ENCODE measurements at regions not wholly inside any gene's neighbourhood (a gene's known extent, or its start where the extent isn't known, plus 50 kb on each side); places are given as distances from the start of the nearest gene placed in this dataset. TPM values are rescaled to one million over a fixed set of nuclear protein-coding genes. Genes with fewer than 3 reads are reported as not detected.
"Not testable (repeated sequence)": the region's sequence is repeated elsewhere in the genome, so short reads cannot be mapped to it uniquely, and the experiment has no call there.

GRCh38 chrX:96204928-96205327, 479.7 kb upstream of the DIAPH2 start:
- Histone ChIP-seq H3K27me3 (ENCODE audit: control insufficient read depth in 3 of 3, insufficient read depth in 3 of 3, low read length in 3 of 3) (no peaks in the 10 kb centered on the region), H3K4me1 (ENCODE audit: control insufficient read depth in 3 of 3, insufficient read depth in 3 of 3, low read length in 3 of 3) (no peaks in the 10 kb centered on the region), H3K27ac (ENCODE audit: low read depth, low read length) (no peak overlapping the region), H3K9me3 (ENCODE audit: control insufficient read depth in 3 of 3, low read length in 3 of 3) (no peaks in the 10 kb centered on the region), H3K9ac (ENCODE audit: low read depth in 1 of 3, low read length in 3 of 3) (no peak overlapping the region), H3K36me3 (ENCODE audit: control insufficient read depth in 3 of 3, insufficient read depth in 3 of 3, low read length in 3 of 3) (no peaks in the 10 kb centered on the region), H3K4me3 (ENCODE audit: low read length in 3 of 3) (no peak overlapping the region)

GRCh38 chrX:96211953-96212352, 472.7 kb upstream of the DIAPH2 start:
- Histone ChIP-seq H3K36me3 (ENCODE audit: control insufficient read depth in 3 of 3, insufficient read depth in 3 of 3, low read length in 3 of 3) (no peaks in the 10 kb centered on the region), H3K4me3 (ENCODE audit: low read length in 3 of 3) (no peak overlapping the region), H3K9me3 (ENCODE audit: control insufficient read depth in 3 of 3, low read length in 3 of 3) (no peaks in the 10 kb centered on the region), H3K27me3 (ENCODE audit: control insufficient read depth in 3 of 3, insufficient read depth in 3 of 3, low read length in 3 of 3) (no peaks in the 10 kb centered on the region), H3K27ac (ENCODE audit: low read depth, low read length) (no peak overlapping the region), H3K4me1 (ENCODE audit: control insufficient read depth in 3 of 3, insufficient read depth in 3 of 3, low read length in 3 of 3) (no peaks in the 10 kb centered on the region), H3K9ac (ENCODE audit: low read depth in 1 of 3, low read length in 3 of 3) (no peak overlapping the region)

- not testable (repeated sequence) for H3K9me3 ChIP-seq (ENCODE audit: control insufficient read depth in 3 of 3, low read length in 3 of 3); H3K36me3 ChIP-seq (ENCODE audit: control insufficient read depth in 3 of 3, insufficient read depth in 3 of 3, low read length in 3 of 3); H3K4me3 ChIP-seq (ENCODE audit: low read length in 3 of 3); H3K27me3 ChIP-seq (ENCODE audit: control insufficient read depth in 3 of 3, insufficient read depth in 3 of 3, low read length in 3 of 3); H3K27ac ChIP-seq (ENCODE audit: low read depth, low read length); H3K4me1 ChIP-seq (ENCODE audit: control insufficient read depth in 3 of 3, insufficient read depth in 3 of 3, low read length in 3 of 3); H3K9ac ChIP-seq (ENCODE audit: low read depth in 1 of 3, low read length in 3 of 3)
Observed at GRCh38 chrX:96214681-96215080, 470.0 kb upstream of the DIAPH2 start.

- H3K27ac ChIP-seq (ENCODE audit: low read depth, low read length): no peak overlapping the region
- H3K36me3 ChIP-seq (ENCODE audit: control insufficient read depth in 3 of 3, insufficient read depth in 3 of 3, low read length in 3 of 3): no peaks in the 10 kb centered on the region
- H3K9me3 ChIP-seq (ENCODE audit: control insufficient read depth in 3 of 3, low read length in 3 of 3): no peaks in the 10 kb centered on the region
- no peak overlapping the region for H3K9ac ChIP-seq (ENCODE audit: low read depth in 1 of 3, low read length in 3 of 3)
- H3K4me3 ChIP-seq (ENCODE audit: low read length in 3 of 3): no peak overlapping the region
- no peaks in the 10 kb centered on the region for H3K4me1 ChIP-seq (ENCODE audit: control insufficient read depth in 3 of 3, insufficient read depth in 3 of 3, low read length in 3 of 3)
- H3K27me3 ChIP-seq (ENCODE audit: control insufficient read depth in 3 of 3, insufficient read depth in 3 of 3, low read length in 3 of 3): no peaks in the 10 kb centered on the region
Observed at GRCh38 chrX:96224279-96224678, 460.4 kb upstream of the DIAPH2 start.

GRCh38 chrX:96244955-96245354, 439.7 kb upstream of the DIAPH2 start:
- Histone ChIP-seq H3K4me3 (ENCODE audit: low read length in 3 of 3) (no peak overlapping the region), H3K9me3 (ENCODE audit: control insufficient read depth in 3 of 3, low read length in 3 of 3) (no peaks in the 10 kb centered on the region), H3K36me3 (ENCODE audit: control insufficient read depth in 3 of 3, insufficient read depth in 3 of 3, low read length in 3 of 3) (no peaks in the 10 kb centered on the region), H3K4me1 (ENCODE audit: control insufficient read depth in 3 of 3, insufficient read depth in 3 of 3, low read length in 3 of 3) (no peaks in the 10 kb centered on the region), H3K27ac (ENCODE audit: low read depth, low read length) (peak overlapping the region; percentile 3), H3K27me3 (ENCODE audit: control insufficient read depth in 3 of 3, insufficient read depth in 3 of 3, low read length in 3 of 3) (no peaks in the 10 kb centered on the region), H3K9ac (ENCODE audit: low read depth in 1 of 3, low read length in 3 of 3) (no peak overlapping the region)

GRCh38 chrX:96246436-96246835, 438.2 kb upstream of the DIAPH2 start:
- no peaks in the 10 kb centered on the region for H3K36me3 ChIP-seq (ENCODE audit: control insufficient read depth in 3 of 3, insufficient read depth in 3 of 3, low read length in 3 of 3)
- no peak overlapping the region for H3K27ac ChIP-seq (ENCODE audit: low read depth, low read length)
- H3K9me3 ChIP-seq (ENCODE audit: control insufficient read depth in 3 of 3, low read length in 3 of 3): no peaks in the 10 kb centered on the region
- H3K4me1 ChIP-seq (ENCODE audit: control insufficient read depth in 3 of 3, insufficient read depth in 3 of 3, low read length in 3 of 3): no peaks in the 10 kb centered on the region
- no peak overlapping the region for H3K4me3 ChIP-seq (ENCODE audit: low read length in 3 of 3)
- H3K27me3 ChIP-seq (ENCODE audit: control insufficient read depth in 3 of 3, insufficient read depth in 3 of 3, low read length in 3 of 3): no peaks in the 10 kb centered on the region
- no peak overlapping the region for H3K9ac ChIP-seq (ENCODE audit: low read depth in 1 of 3, low read length in 3 of 3)

Small RNA genes lying in the stretch of these regions (small RNA-seq; reads per million reads assigned to genes)
- gene AL022161.1 (not detected), gene RN7SL379P (not detected), gene RNA5SP510 (not detected), gene RPS29P28 (not detected)

All from skeletal muscle tissue (tissue), 4 donors.